ENCODE measurements at regions not wholly inside any gene's neighbourhood (a gene's known extent, or its start where the extent isn't known, plus 50 kb on each side); places are given as distances from the start of the nearest gene placed in this dataset.

- TF ChIP-seq POLR2A (IDR thresholded peaks at IDR 0.05) (no peak), POLR2AphosphoS5 (IDR thresholded peaks at IDR 0.05) (no peak), CTCF (IDR thresholded peaks at IDR 0.05) (no peak)
Measured at GRCh38 chr7:35411331-35411730, 157.4 kb upstream of the TBX20 start.
